Activated naive CD8-positive, alpha-beta T cell treated with anti-CD3 and anti-CD28 coated beads, Interleukin-2, amount 50 U/mL, for 24 hours (primary cell): ENCODE measurements at regions not wholly inside any gene's neighbourhood (a gene's known extent, or its start where the extent isn't known, plus 50 kb on each side); places are given as distances from the start of the nearest gene placed in this dataset.

Source experiments
- ATAC-seq: fragments of 150-1000 bp; cut with Tn5 transposase; one replicate; pipeline ENCODE4 v1.10.0; 2021
- DNase-seq: peaks from one replicate; pipeline ENCODE4 v3.0.0; 2021
- H3K27ac Mint-ChIP-seq: one replicate; pipeline ENCODE4 v1.8.0; 2021; ENCODE audit warnings: mild to moderate bottlenecking, mixed read lengths
- H3K27me3 Mint-ChIP-seq: one replicate; pipeline ENCODE4 v1.8.0; 2021; ENCODE audit warnings: mixed read lengths
- H3K36me3 Mint-ChIP-seq: one replicate; pipeline ENCODE4 v1.8.0; 2021; ENCODE audit warnings: low read depth, mixed read lengths
- H3K4me1 Mint-ChIP-seq: one replicate; pipeline ENCODE4 v1.8.0; 2021; ENCODE audit warnings: mixed read lengths
- H3K4me3 Mint-ChIP-seq: one replicate; pipeline ENCODE4 v1.8.0; 2021; ENCODE audit warnings: mild to moderate bottlenecking, moderate library complexity, mixed read lengths
- H3K9me3 Mint-ChIP-seq: one replicate; pipeline ENCODE4 v1.8.0; 2021; ENCODE audit warnings: mixed read lengths

GRCh38 chr5:74356009-74356695, 284.4 kb downstream of the ENC1 start:
- ATAC-seq: no peak

DNA sequence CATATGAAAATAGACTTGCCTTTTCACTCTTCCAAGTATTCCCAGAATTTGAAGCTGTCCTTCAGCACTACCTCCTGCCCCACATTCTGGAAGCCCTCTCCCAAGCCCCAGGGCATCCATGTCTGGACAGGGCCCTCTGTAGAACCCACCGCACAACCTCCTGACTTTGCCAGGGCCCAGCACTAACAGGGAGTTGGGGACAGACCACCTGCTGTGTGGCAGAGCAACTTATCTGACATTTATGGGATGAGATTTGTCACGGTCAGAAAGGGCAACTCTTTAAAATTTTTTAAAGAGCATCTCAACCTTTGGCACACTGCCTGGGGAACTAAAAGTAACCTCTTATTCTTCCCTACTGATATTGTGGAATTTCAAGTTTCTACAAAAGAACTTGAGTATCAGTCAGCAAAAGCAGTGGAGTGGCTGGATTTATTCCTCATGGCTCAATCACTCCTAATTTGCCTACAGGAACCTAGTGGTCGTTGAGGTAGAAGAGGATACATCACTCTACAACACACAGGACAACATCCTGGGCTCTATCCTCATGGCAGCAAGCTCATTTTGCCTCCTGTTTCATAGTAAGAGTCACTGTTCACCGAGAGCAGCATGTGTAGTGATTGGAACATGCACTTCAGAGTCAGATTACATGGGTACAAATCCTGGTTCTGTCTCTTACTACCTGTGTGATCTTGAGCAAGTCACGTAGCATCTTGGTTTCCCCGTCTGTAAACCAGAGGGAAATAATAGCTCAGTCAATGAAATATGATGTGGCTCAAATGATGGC, 285.3 kb downstream of the ENC1 start:
- no peak for ATAC-seq
- DNase-seq: no peak
- Mint-ChIP-seq H3K27me3 (no peaks in the 10 kb centered on the region), H3K27ac (no peak overlapping the region), H3K9me3 (no peaks in the 10 kb centered on the region), H3K36me3 (no peaks in the 10 kb centered on the region), H3K4me3 (no peak overlapping the region), H3K4me1 (no peaks in the 10 kb centered on the region)

More at GRCh38 chr5:74356009-74356695, 284.4 kb downstream of the ENC1 start:
- no peaks in the 10 kb centered on the region for H3K27me3 Mint-ChIP-seq
- H3K4me3 Mint-ChIP-seq: no peak overlapping the region
- H3K4me1 Mint-ChIP-seq: no peaks in the 10 kb centered on the region
- DNase-seq: no peak
- H3K9me3 Mint-ChIP-seq: no peaks in the 10 kb centered on the region
- H3K27ac Mint-ChIP-seq: no peak overlapping the region
- no peaks in the 10 kb centered on the region for H3K36me3 Mint-ChIP-seq

GRCh38 chr5:74352256-74352655, 288.3 kb downstream of the ENC1 start:
- no peak for DNase-seq
- Mint-ChIP-seq H3K36me3 (no peaks in the 10 kb centered on the region), H3K4me1 (no peaks in the 10 kb centered on the region), H3K27me3 (peaks cover 13% of the 10 kb centered on the region), H3K9me3 (no peaks in the 10 kb centered on the region), H3K4me3 (no peak overlapping the region), H3K27ac (no peak overlapping the region)
- ATAC-seq: no peak

- no peaks in the 10 kb centered on the region for H3K36me3 Mint-ChIP-seq
- H3K4me1 Mint-ChIP-seq: no peaks in the 10 kb centered on the region
- H3K27me3 Mint-ChIP-seq: peaks cover 17% of the 10 kb centered on the region
- no peak overlapping the region for H3K4me3 Mint-ChIP-seq
- no peak overlapping the region for H3K27ac Mint-ChIP-seq
- no peak for DNase-seq
- H3K9me3 Mint-ChIP-seq: no peaks in the 10 kb centered on the region
- no peak for ATAC-seq
These were observed 297.4 kb downstream of the ENC1 start for GRCh38 chr5:74342948-74343682.

DNA sequence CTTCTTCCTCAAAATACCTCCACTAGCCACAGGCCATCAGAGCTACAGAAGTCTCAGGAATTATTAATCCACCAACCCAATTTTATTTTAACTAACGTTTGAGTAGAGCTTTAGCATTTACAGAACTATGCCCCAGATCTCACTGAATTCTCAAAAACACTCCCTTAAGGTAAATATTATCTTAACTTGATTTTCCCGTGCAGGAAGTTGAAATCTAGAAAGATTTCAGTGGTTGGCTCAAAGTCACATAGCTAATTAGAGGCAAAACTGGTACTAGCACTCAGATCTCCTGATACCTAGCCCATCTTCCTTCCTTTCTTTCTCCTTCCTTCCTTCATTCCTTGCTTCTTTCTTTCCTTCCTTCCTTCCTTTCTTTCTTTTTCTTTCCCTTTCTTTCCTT, 298.3 kb downstream of the ENC1 start:
- ATAC-seq (no peak), DNase-seq (no peak)
- Mint-ChIP-seq H3K27ac (no peak overlapping the region), H3K9me3 (no peaks in the 10 kb centered on the region), H3K36me3 (no peaks in the 10 kb centered on the region), H3K27me3 (peaks cover 17% of the 10 kb centered on the region), H3K4me1 (no peaks in the 10 kb centered on the region), H3K4me3 (no peak overlapping the region)

DNA sequence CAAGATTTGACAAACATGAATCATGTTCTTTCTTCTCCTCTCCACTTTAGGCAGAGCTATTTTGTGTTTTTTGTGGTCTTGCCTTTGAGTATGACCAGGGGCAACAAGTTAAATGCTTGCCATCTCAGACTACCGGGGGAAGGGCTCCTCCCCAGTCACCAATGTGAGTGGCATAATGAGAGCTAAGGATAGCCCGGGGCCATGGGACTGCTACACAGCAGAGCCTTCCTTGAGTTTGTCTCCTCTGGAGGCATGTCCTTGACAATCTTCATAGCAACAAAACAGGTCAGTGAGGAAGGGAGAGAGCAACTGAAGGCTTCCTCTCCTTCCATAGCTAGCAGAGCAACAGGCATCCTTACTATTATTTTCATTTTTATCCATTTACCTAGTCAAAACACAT, 299.3 kb downstream of the ENC1 start:
- Mint-ChIP-seq H3K9me3 (no peaks in the 10 kb centered on the region), H3K4me1 (no peaks in the 10 kb centered on the region), H3K27ac (no peak overlapping the region), H3K4me3 (no peak overlapping the region), H3K36me3 (no peaks in the 10 kb centered on the region), H3K27me3 (peaks cover 19% of the 10 kb centered on the region)
- ATAC-seq (no peak), DNase-seq (no peak)

GRCh38 chr5:74340476-74340875, 300.1 kb downstream of the ENC1 start:
- no peak for DNase-seq
- peaks cover 19% of the 10 kb centered on the region for H3K27me3 Mint-ChIP-seq
- H3K4me3 Mint-ChIP-seq: no peak overlapping the region
- no peak overlapping the region for H3K27ac Mint-ChIP-seq
- H3K4me1 Mint-ChIP-seq: no peaks in the 10 kb centered on the region
- no peak for ATAC-seq
- no peaks in the 10 kb centered on the region for H3K9me3 Mint-ChIP-seq
- no peaks in the 10 kb centered on the region for H3K36me3 Mint-ChIP-seq

DNA sequence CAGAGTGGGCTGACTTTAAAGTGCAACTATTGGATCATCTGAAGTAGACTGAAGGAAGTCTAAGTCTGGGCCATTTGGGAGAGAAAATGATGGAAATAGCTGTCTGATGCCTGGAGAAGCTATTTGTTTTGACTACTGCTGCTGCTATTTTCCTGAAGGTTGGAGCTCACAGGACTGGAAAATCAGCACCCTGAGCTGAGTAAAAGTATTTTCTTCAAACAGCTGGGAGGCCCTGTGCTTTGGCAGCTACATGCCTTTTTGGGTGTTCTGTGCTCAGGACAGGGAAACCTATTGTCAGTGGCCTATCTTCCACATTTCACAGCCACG, 302.6 kb downstream of the ENC1 start:
- ATAC-seq: no peak
- Mint-ChIP-seq H3K27me3 (peaks cover 27% of the 10 kb centered on the region), H3K4me3 (no peak overlapping the region), H3K4me1 (no peaks in the 10 kb centered on the region), H3K36me3 (no peaks in the 10 kb centered on the region), H3K27ac (no peak overlapping the region), H3K9me3 (no peaks in the 10 kb centered on the region)
- no peak for DNase-seq

DNA sequence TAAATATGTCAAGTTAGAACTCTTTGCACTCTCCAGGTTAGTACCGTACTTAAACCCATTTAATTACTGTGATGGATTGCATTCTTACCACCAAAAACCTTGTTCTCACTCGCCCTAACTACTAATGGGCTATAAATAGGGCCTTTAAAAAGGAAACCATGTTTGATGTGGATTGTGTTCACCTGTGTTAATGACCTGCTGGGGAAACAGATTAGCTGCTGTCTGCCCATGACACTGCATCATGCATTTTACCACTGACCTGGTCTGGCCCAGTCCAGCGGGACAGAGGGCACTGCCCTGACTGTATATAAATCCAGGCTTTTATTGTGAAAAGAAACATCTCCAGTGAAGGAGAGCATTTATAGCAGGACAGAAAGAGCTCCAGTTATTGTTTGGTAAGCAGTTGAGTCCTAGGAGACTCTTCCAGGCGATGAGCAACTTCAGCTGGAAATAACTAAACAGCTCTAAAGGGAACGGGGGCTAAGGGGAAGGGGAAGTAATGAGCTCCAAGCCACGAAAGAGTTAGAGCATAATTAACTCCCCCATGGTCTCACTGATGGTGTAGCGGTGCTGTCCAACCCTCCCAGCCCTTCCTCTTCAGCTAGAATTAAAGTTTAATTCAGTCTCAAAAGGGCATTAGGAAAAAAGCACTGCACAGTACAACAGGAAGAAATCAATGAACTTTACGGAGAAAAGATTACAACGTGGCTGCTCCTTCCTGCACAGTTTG, 303.1 kb downstream of the ENC1 start:
- Mint-ChIP-seq H3K27me3 (peaks cover 27% of the 10 kb centered on the region), H3K36me3 (no peaks in the 10 kb centered on the region), H3K4me3 (no peak overlapping the region), H3K9me3 (no peaks in the 10 kb centered on the region), H3K27ac (no peak overlapping the region), H3K4me1 (no peaks in the 10 kb centered on the region)
- ATAC-seq (no peak), DNase-seq (no peak)

DNA sequence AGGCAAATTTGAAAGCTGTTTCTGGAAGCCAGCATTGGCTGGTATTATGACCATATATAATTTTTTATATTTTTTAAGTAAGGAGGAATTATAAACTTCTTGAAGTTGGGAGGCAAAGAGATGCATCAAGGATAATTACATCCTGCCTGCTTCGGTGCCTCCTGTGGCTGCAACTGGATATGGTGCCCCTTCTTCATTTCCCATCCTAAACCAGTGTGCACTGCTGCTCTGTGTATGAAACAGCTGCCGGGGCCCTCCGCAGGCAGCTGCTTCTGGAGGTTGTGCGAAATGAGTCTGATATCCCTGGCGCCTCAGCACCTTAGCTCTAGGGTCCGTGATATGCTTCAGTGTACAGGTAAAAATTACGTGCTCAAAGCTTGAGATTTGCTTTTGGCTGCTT, 304.2 kb downstream of the ENC1 start:
- Mint-ChIP-seq H3K4me1 (no peaks in the 10 kb centered on the region), H3K27ac (no peak overlapping the region), H3K4me3 (no peak overlapping the region), H3K9me3 (no peaks in the 10 kb centered on the region), H3K27me3 (peaks cover 31% of the 10 kb centered on the region), H3K36me3 (no peaks in the 10 kb centered on the region)
- DNase-seq (no peak), ATAC-seq (no peak)

- Mint-ChIP-seq H3K27ac (no peak overlapping the region), H3K27me3 (peaks cover 31% of the 10 kb centered on the region), H3K9me3 (no peaks in the 10 kb centered on the region), H3K4me3 (no peak overlapping the region), H3K36me3 (no peaks in the 10 kb centered on the region), H3K4me1 (no peaks in the 10 kb centered on the region)
- DNase-seq: no peak
- ATAC-seq: no peak
These were observed 305.7 kb downstream of the ENC1 start for GRCh38 chr5:74334762-74335384.

GRCh38 chr5:74334062-74334761, 306.3 kb downstream of the ENC1 start:
- Mint-ChIP-seq H3K27me3 (peaks cover 27% of the 10 kb centered on the region), H3K9me3 (no peaks in the 10 kb centered on the region)
- ATAC-seq: no peak

GRCh38 chr5:74333430-74333829, 307.1 kb downstream of the ENC1 start:
- Mint-ChIP-seq H3K27ac (no peak overlapping the region), H3K9me3 (no peaks in the 10 kb centered on the region), H3K4me3 (no peak overlapping the region), H3K36me3 (no peaks in the 10 kb centered on the region), H3K4me1 (no peaks in the 10 kb centered on the region), H3K27me3 (peaks cover 31% of the 10 kb centered on the region)
- ATAC-seq (no peak), DNase-seq (no peak)

More at GRCh38 chr5:74334062-74334761, 306.3 kb downstream of the ENC1 start:
- H3K36me3 Mint-ChIP-seq: no peaks in the 10 kb centered on the region
- no peak overlapping the region for H3K4me3 Mint-ChIP-seq
- H3K27ac Mint-ChIP-seq: no peak overlapping the region
- no peaks in the 10 kb centered on the region for H3K4me1 Mint-ChIP-seq
- no peak for DNase-seq

GRCh38 chr5:74332682-74333081, 307.8 kb downstream of the ENC1 start:
- H3K36me3 Mint-ChIP-seq: no peaks in the 10 kb centered on the region
- H3K9me3 Mint-ChIP-seq: no peaks in the 10 kb centered on the region
- no peak overlapping the region for H3K4me3 Mint-ChIP-seq
- H3K27ac Mint-ChIP-seq: no peak overlapping the region
- H3K27me3 Mint-ChIP-seq: peaks cover 31% of the 10 kb centered on the region
- ATAC-seq (no peak), DNase-seq (no peak)
- peaks cover 5% of the 10 kb centered on the region for H3K4me1 Mint-ChIP-seq
